ENCODE measurements at regions not wholly inside any gene's neighbourhood (a gene's known extent, or its start where the extent isn't known, plus 50 kb on each side); places are given as distances from the start of the nearest gene placed in this dataset.

GRCh38 chr18:2340335-2340734, 231.0 kb downstream of the METTL4 start:
- TF ChIP-seq PATZ1 (CRISPR knock-in tag; IDR thresholded peaks at IDR 0.05; ENCODE audit: borderline replicate concordance) (no peak), CREB5 (CRISPR knock-in tag; IDR thresholded peaks at IDR 0.05; ENCODE audit: low read depth) (no peak), ZFP3 (CRISPR knock-in tag; IDR thresholded peaks at IDR 0.05) (no peak), TOX (CRISPR knock-in tag; IDR thresholded peaks at IDR 0.05; ENCODE audit: borderline replicate concordance) (no peak), ISL1 (CRISPR knock-in tag; IDR thresholded peaks at IDR 0.05) (no peak), TCF4 (CRISPR knock-in tag; IDR thresholded peaks at IDR 0.05; ENCODE audit: borderline replicate concordance) (no peak), TSHZ2 (CRISPR knock-in tag; IDR thresholded peaks at IDR 0.05) (no peak)

All from SK-N-SH treated with all-trans-retinoic acid at 6 μM for 48 hours (cell line).